ENCODE measurements at regions not wholly inside any gene's neighbourhood (a gene's known extent, or its start where the extent isn't known, plus 50 kb on each side); places are given as distances from the start of the nearest gene placed in this dataset.

DNA sequence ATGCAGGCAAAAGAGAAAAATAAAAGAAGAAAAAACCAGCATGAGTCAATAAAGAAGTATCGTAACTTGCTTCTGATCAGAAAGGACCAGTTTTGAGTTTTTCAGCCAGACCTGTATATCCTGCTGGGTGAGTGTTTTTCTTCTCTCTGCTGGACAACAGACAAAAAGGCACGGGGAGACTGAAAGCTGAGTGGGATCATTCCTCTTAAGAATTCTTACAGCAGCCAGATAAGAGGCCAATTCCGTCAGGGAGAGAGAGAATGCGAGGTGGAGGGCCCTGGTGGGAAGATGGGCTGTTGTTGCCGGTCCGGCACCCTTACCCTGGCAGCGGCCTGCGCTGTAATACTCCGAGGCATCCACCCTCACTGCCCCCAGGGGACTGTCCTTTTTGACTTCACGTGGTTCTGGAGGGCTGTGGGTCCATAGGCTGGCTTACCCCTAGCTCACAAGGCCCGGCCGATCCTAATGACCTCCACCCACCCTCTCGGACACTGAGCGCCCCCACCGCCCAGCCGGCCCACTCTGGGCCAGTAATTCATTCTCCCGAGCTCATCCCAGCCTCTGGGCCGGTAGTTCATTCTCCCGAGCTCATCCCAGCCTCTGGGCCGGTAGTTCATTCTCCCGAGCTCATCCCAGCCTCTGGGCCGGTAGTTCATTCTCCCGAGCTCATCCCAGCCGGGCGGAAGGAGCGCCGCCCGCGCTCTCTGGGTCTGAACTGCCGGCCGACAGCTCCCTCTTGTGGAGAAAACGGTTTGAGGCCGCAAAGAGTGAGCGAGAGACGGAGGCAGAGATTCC, 118.3 kb upstream of the SIRPA start (continued):
- TF ChIP-seq, protein P1, sequence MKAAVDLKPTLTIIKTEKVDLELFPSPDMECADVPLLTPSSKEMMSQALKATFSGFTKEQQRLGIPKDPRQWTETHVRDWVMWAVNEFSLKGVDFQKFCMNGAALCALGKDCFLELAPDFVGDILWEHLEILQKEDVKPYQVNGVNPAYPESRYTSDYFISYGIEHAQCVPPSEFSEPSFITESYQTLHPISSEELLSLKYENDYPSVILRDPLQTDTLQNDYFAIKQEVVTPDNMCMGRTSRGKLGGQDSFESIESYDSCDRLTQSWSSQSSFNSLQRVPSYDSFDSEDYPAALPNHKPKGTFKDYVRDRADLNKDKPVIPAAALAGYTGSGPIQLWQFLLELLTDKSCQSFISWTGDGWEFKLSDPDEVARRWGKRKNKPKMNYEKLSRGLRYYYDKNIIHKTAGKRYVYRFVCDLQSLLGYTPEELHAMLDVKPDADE (CRISPR knock-in tag; IDR thresholded peaks at IDR 0.05), result no peak
- TF ChIP-seq ZNF101 (CRISPR knock-in tag; IDR thresholded peaks at IDR 0.05; ENCODE audit: borderline replicate concordance, low read depth) (0 out of 2 replicates have a peak, but pooled peaks have one; percentile 77), ZBED4 (CRISPR knock-in tag; IDR thresholded peaks at IDR 0.05; ENCODE audit: borderline replicate concordance) (peak; percentile 99), ZKSCAN1 (IDR thresholded peaks at IDR 0.05; ENCODE audit: low read length) (no peak; the same call in 1 of the 2 replicates), ZMYM2 (CRISPR knock-in tag; IDR thresholded peaks at IDR 0.05) (0 out of 2 replicates have a peak, but pooled peaks have one; percentile 11), ZNF264 (CRISPR knock-in tag; IDR thresholded peaks at IDR 0.05) (peak; percentile 75; the same call in 1 of the 2 replicates), HNRNPLL (IDR thresholded peaks at IDR 0.05; ENCODE audit: low read depth, low read length, poor library complexity, severe bottlenecking) (peak; percentile 82), ZNF232 (CRISPR knock-in tag; IDR thresholded peaks at IDR 0.05; ENCODE audit: borderline replicate concordance) (peak; percentile 58; the same call in 1 of the 2 replicates), ZBTB49 (CRISPR knock-in tag; IDR thresholded peaks at IDR 0.05; ENCODE audit: borderline replicate concordance) (no peak), MXD4 (CRISPR knock-in tag; IDR thresholded peaks at IDR 0.05) (0 out of 2 replicates have a peak, but pooled peaks have one; percentile 53), ZNF644 (CRISPR knock-in tag; IDR thresholded peaks at IDR 0.05; ENCODE audit: low read depth) (peak; percentile 58; the same call in 1 of the 2 replicates), STAT5B (CRISPR knock-in tag; IDR thresholded peaks at IDR 0.05) (no peak), ZSCAN25 (CRISPR knock-in tag; IDR thresholded peaks at IDR 0.05) (no peak), ZKSCAN8 (CRISPR knock-in tag; IDR thresholded peaks at IDR 0.05; ENCODE audit: borderline replicate concordance) (0 out of 2 replicates have a peak, but pooled peaks have one; percentile 44), ZMAT5 (CRISPR knock-in tag; IDR thresholded peaks at IDR 0.05; ENCODE audit: borderline replicate concordance, low read depth) (no peak), ZNF598 (CRISPR knock-in tag; IDR thresholded peaks at IDR 0.05; ENCODE audit: borderline replicate concordance) (peak; percentile 88; the same call in 1 of the 2 replicates)
- TF ChIP-seq, protein P2, sequence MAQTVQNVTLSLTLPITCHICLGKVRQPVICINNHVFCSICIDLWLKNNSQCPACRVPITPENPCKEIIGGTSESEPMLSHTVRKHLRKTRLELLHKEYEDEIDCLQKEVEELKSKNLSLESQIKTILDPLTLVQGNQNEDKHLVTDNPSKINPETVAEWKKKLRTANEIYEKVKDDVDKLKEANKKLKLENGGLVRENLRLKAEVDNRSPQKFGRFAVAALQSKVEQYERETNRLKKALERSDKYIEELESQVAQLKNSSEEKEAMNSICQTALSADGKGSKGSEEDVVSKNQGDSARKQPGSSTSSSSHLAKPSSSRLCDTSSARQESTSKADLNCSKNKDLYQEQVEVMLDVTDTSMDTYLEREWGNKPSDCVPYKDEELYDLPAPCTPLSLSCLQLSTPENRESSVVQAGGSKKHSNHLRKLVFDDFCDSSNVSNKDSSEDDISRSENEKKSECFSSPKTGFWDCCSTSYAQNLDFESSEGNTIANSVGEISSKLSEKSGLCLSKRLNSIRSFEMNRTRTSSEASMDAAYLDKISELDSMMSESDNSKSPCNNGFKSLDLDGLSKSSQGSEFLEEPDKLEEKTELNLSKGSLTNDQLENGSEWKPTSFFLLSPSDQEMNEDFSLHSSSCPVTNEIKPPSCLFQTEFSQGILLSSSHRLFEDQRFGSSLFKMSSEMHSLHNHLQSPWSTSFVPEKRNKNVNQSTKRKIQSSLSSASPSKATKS (CRISPR knock-in tag; IDR thresholded peaks at IDR 0.05), result no peak
- TF ChIP-seq, protein P3, sequence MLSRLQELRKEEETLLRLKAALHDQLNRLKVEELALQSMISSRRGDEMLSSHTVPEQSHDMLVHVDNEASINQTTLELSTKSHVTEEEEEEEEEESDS (CRISPR knock-in tag; IDR thresholded peaks at IDR 0.05; ENCODE audit: borderline replicate concordance), result 0 out of 2 replicates have a peak, but pooled peaks have one; percentile 44

All from HepG2 (cell line).